H9 (cell line): ENCODE measurements at regions not wholly inside any gene's neighbourhood (a gene's known extent, or its start where the extent isn't known, plus 50 kb on each side); places are given as distances from the start of the nearest gene placed in this dataset.
"Not testable (repeated sequence)": the region's sequence is repeated elsewhere in the genome, so short reads cannot be mapped to it uniquely, and the experiment has no call there.

Experiments used
- DNase-seq: peaks from one replicate; pipeline ENCODE4 v3.0.0-alpha.2; 2017
- H2AFZ ChIP-seq: one replicate; pipeline ENCODE4 v1.6.1; 2013; ENCODE audit warnings: mild to moderate bottlenecking, low read length, control low read depth, moderate library complexity
- H2AK5ac ChIP-seq: 2 replicates; pipeline ENCODE4 v1.6.1; 2013; ENCODE audit warnings: low read length, control low read depth, mixed read lengths; ENCODE audit not compliant: insufficient read length
- H2BK120ac ChIP-seq: one replicate; pipeline ENCODE4 v1.6.1; 2013; ENCODE audit warnings: low read depth, mild to moderate bottlenecking, low read length, control low read depth, inconsistent platforms; ENCODE audit not compliant: poor library complexity, severe bottlenecking
- H2BK12ac ChIP-seq: 2 replicates; pipeline ENCODE4 v1.6.1; 2013; ENCODE audit warnings: low read length, control low read depth, mixed read lengths, low read depth; ENCODE audit not compliant: insufficient read length
- H2BK15ac ChIP-seq: 2 replicates; pipeline ENCODE4 v1.6.1; 2013; ENCODE audit warnings: low read depth, low read length, control low read depth
- H2BK20ac ChIP-seq: one replicate; pipeline ENCODE4 v1.6.1; 2013; ENCODE audit warnings: low read depth, mild to moderate bottlenecking, low read length, control low read depth, inconsistent platforms; ENCODE audit not compliant: poor library complexity, severe bottlenecking
- H2BK5ac ChIP-seq: 2 replicates; pipeline ENCODE4 v1.6.1; 2013; ENCODE audit warnings: low read length, control low read depth, mixed read lengths; ENCODE audit not compliant: insufficient read length
- H3K14ac ChIP-seq: 2 replicates; pipeline ENCODE4 v1.6.1; 2013; ENCODE audit warnings: low read length, control low read depth; ENCODE audit not compliant: insufficient read depth
- H3K18ac ChIP-seq: 2 replicates; pipeline ENCODE4 v1.6.1; 2013; ENCODE audit warnings: low read depth, mild to moderate bottlenecking, mixed read lengths, low read length, control low read depth; ENCODE audit not compliant: insufficient read length
- H3K23ac ChIP-seq: 2 replicates; pipeline ENCODE4 v1.6.1; 2013; ENCODE audit warnings: low read length, control low read depth, mixed read lengths, low read depth; ENCODE audit not compliant: insufficient read length
- H3K23me2 ChIP-seq: 2 replicates; pipeline ENCODE4 v1.6.1; 2013; ENCODE audit warnings: low read depth, mild to moderate bottlenecking, mixed read lengths, low read length, control low read depth; ENCODE audit not compliant: insufficient read length, poor library complexity, severe bottlenecking
- H3K27ac ChIP-seq: 2 replicates; pipeline ENCODE4 v1.5.1; 2013; ENCODE audit warnings: low read length, control low read depth, mixed read lengths, low read depth; ENCODE audit not compliant: insufficient read length
- H3K27me3 ChIP-seq: 2 replicates; pipeline ENCODE4 v1.6.1; 2013; ENCODE audit warnings: low read length, control low read depth, inconsistent platforms; ENCODE audit not compliant: insufficient read depth
- H3K4ac ChIP-seq: 2 replicates; pipeline ENCODE4 v1.6.1; 2013; ENCODE audit warnings: low read depth, mild to moderate bottlenecking, control low read depth, inconsistent platforms, low read length, moderate library complexity
- H3K4me1 ChIP-seq: 2 replicates; pipeline ENCODE4 v1.6.1; 2013; ENCODE audit warnings: low read length, control low read depth, inconsistent platforms; ENCODE audit not compliant: insufficient read depth
- H3K4me2 ChIP-seq: 2 replicates; pipeline ENCODE4 v1.6.1; 2013; ENCODE audit warnings: low read length, control low read depth, mixed read lengths; ENCODE audit not compliant: insufficient read length, insufficient read depth
- H3K56ac ChIP-seq: 2 replicates; pipeline ENCODE4 v1.6.1; 2013; ENCODE audit warnings: low read depth, mild to moderate bottlenecking, mixed read lengths, low read length, control low read depth; ENCODE audit not compliant: insufficient read length
- H3K79me1 ChIP-seq: 2 replicates; pipeline ENCODE4 v1.6.1; 2013; ENCODE audit warnings: low read depth, mild to moderate bottlenecking, moderate library complexity, low read length, control low read depth, inconsistent platforms; ENCODE audit not compliant: insufficient read depth, poor library complexity, severe bottlenecking
- H3K79me2 ChIP-seq: 2 replicates; pipeline ENCODE4 v1.6.1; 2013; ENCODE audit warnings: low read length, control low read depth, inconsistent platforms; ENCODE audit not compliant: insufficient read depth
- H3K9ac ChIP-seq: 2 replicates; pipeline ENCODE4 v1.6.1; 2013; ENCODE audit warnings: low read length, control low read depth, mixed read lengths; ENCODE audit not compliant: insufficient read length; ENCODE audit errors: extremely low read depth
- H3K9me3 ChIP-seq: one replicate; pipeline ENCODE4 v1.6.1; 2013; ENCODE audit warnings: low read depth, low read length, inconsistent platforms; ENCODE audit not compliant: control insufficient read depth
- H3T11ph ChIP-seq: one replicate; pipeline ENCODE4 v1.6.1; 2013; ENCODE audit warnings: mild to moderate bottlenecking, low read length, control low read depth, inconsistent platforms
- H4K20me1 ChIP-seq: one replicate; pipeline ENCODE4 v1.6.1; 2013; ENCODE audit not compliant: control insufficient read depth, insufficient read length, insufficient read depth
- H4K5ac ChIP-seq: 2 replicates; pipeline ENCODE4 v1.6.1; 2013; ENCODE audit warnings: low read depth, mild to moderate bottlenecking, mixed read lengths, low read length, control low read depth; ENCODE audit not compliant: insufficient read length
- H4K8ac ChIP-seq: replicated peaks from 2 replicates; pipeline ENCODE4 v1.6.1; 2013; ENCODE audit warnings: low read length, control low read depth, mixed read lengths, low read depth; ENCODE audit not compliant: insufficient read length
- H4K91ac ChIP-seq: 2 replicates; pipeline ENCODE4 v1.6.1; 2013; ENCODE audit warnings: low read depth, mild to moderate bottlenecking, moderate library complexity, mixed read lengths, low read length, control low read depth; ENCODE audit not compliant: insufficient read length
- H3K27ac Mint-ChIP-seq, 3 experiments: 2 replicates in 2 of 3; 3 replicates in 1 of 3; pipeline ENCODE4 v1.8.0; 2020 to 2021; ENCODE audit warnings: mixed read lengths in 3 of 3, mild to moderate bottlenecking in 1 of 3, moderate library complexity in 1 of 3
- H3K27me3 Mint-ChIP-seq: 2 replicates; pipeline ENCODE4 v1.8.0; 2021; ENCODE audit warnings: low read depth, mild to moderate bottlenecking, moderate library complexity, mixed read lengths
- H3K36me3 Mint-ChIP-seq, 3 experiments: 2 replicates in 2 of 3; 3 replicates in 1 of 3; pipeline ENCODE4 v1.8.0; 2020 to 2021; ENCODE audit warnings: low read depth in 3 of 3, mixed read lengths in 3 of 3; ENCODE audit not compliant: insufficient read depth in 1 of 3
- H3K4me1 Mint-ChIP-seq, 2 experiments: 2 replicates each; pipeline ENCODE4 v1.8.0; 2020; ENCODE audit warnings: mixed read lengths in 2 of 2
- H3K4me3 Mint-ChIP-seq, 2 experiments: 2 replicates in 1 of 2; 3 replicates in 1 of 2; pipeline ENCODE4 v1.8.0; 2020 to 2021; ENCODE audit warnings: mild to moderate bottlenecking in 2 of 2, mixed read lengths in 2 of 2, moderate library complexity in 1 of 2
- H3K9me3 Mint-ChIP-seq, 2 experiments: 2 replicates in 1 of 2; 3 replicates in 1 of 2; pipeline ENCODE4 v1.8.0; 2020; ENCODE audit warnings: mild to moderate bottlenecking in 2 of 2, mixed read lengths in 2 of 2, moderate library complexity in 1 of 2
- whole genome bisulfite sequencing: extraction: QIAGEN DNeasy Blood & Tissue Kit; methylation state at CpG from one replicate; pipeline ENCODE4 v1.1.7; 2013; ENCODE audit warnings: missing lambda C conversion rate, low lambda C conversion rate, mixed read lengths; ENCODE audit not compliant: insufficient read length; ENCODE audit errors: extremely low coverage; 5-methylcytosine and 5-hydroxymethylcytosine counted together

GRCh38 chr3:10109-10996, 186.2 kb upstream of the CHL1 start:
- H3K79me2 ChIP-seq, H3K14ac ChIP-seq, H4K8ac ChIP-seq, H3K9me3 ChIP-seq, H2BK5ac ChIP-seq, H3K27ac Mint-ChIP-seq, H3K9me3 Mint-ChIP-seq, H3K27ac ChIP-seq, H3K4me2 ChIP-seq, H3K23me2 ChIP-seq, H3T11ph ChIP-seq, H4K91ac ChIP-seq, H3K36me3 Mint-ChIP-seq, H2BK15ac ChIP-seq, H2BK12ac ChIP-seq, H3K27me3 Mint-ChIP-seq, H2AFZ ChIP-seq, H3K79me1 ChIP-seq, H3K4me1 ChIP-seq, H2AK5ac ChIP-seq, H2BK20ac ChIP-seq, H3K9ac ChIP-seq, H4K20me1 ChIP-seq, H2BK120ac ChIP-seq, H3K27me3 ChIP-seq, H3K18ac ChIP-seq, H4K5ac ChIP-seq, H3K4me3 Mint-ChIP-seq, H3K4ac ChIP-seq, H3K4me1 Mint-ChIP-seq, H3K56ac ChIP-seq, H3K23ac ChIP-seq, DNase-seq: not testable (repeated sequence)
- WGBS = no CpG with 5 or more reads among the region's 15 CpGs
